NCI-H1930 (cell line): ENCODE measurements at regions not wholly inside any gene's neighbourhood (a gene's known extent, or its start where the extent isn't known, plus 50 kb on each side); places are given as distances from the start of the nearest gene placed in this dataset.
"Not testable (repeated sequence)": the region's sequence is repeated elsewhere in the genome, so short reads cannot be mapped to it uniquely, and the experiment has no call there.

Source experiments
- DNase-seq, 2 experiments: peaks; one replicate each; lab custom pipeline; 2025; lab: John Stamatoyannopoulos, UW

DNA sequence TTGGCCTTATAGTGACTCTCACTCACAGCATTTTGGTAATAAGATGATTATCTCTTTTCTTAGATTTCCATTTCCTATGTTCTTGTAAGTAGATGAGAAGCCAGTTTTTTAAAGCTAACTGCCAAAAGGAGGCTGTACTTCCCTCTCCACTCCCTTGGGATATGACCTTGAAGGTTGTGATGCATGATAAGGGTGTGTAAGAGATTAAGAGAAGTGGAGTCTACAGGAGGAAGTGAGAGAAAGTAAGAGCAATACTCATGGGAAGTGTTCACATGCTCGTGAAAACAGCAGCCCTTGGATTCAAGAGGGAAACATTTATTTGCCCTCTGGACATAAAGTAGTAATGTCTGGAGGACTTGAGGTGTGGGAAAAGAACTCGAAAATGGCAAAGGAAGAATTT lies 171.5 kb downstream of the EVA1A start:
- no peak for DNase-seq

- no peak for DNase-seq
These were observed 179.7 kb downstream of the EVA1A start for GRCh38 chr2:75381032-75381431.

DNA sequence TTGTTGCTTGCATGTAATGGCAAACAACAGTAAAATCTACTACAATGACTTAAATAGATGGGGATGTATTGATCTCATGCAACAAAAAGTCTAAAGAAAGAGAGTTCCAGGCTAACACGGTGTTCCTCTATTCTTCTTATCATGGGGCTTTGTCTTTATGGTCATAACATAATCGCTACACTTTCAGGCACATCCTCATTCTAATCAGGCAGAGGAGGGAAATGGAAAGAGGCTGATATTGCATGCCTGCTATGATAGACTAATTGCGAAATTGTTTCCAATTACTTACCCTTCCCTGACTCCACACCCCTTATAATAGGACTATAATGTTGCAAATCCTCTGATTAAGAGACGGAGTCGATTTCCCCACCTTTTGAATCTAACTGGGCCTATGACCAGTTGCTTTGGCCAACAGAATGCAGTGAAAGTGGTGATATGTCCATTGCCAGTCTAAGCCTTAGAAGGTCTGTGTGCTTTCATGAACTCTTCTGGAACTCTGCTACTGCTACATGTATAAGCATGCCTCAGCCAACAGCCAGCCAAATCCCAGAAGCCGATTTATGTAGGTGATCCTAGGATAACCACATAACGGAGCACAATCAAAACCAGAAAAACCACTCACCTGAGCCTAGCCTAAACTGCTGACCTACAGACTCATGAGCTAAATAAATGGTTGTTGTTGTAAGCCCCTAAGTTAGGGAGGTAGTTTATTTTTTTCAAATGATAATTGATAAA lies 180.3 kb upstream of the TACR1 start:
- no peak for DNase-seq

DNA sequence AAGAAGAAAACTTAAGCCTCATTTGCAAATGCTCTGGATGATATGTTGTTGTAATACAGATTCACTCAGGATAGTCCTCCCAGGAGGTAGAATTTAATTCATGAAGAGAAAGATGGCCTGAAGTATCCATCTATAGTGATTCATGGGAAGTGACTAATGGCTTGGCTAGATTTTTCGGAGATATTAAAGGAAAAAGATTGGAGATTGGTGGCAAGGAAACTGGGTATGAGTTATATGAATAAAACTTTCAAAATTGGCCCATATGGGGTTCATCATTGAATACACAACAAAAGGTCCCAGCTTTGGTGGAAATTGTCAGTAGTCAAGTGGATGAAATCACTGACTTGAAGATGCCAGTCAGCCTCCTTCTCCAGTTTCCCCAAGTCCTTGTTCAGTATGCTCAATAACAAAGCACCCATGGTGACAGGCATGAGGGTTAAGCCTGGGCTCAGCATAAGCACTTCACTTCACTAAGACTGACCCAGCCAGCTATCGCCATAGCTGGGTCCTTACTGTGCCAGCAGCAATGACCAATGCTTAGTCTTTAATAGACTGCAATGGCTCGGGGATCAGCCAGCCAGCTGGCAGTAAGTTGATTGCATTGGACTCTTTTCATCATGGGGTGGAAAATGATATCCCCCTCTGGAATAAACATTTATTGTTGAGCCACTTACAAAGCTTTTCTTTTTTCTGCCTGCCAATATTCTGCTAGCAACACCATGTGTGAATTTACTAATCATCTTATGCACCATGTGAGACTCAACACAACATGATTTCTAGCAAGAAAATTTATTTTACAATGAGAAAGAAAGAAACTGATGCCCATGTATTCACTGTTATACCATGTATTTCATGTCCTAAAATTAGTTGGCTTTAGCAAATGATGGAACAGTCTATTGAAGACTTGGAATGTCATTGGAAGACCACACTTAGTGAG lies 176.6 kb upstream of the TACR1 start:
- DNase-seq: no peak

DNA sequence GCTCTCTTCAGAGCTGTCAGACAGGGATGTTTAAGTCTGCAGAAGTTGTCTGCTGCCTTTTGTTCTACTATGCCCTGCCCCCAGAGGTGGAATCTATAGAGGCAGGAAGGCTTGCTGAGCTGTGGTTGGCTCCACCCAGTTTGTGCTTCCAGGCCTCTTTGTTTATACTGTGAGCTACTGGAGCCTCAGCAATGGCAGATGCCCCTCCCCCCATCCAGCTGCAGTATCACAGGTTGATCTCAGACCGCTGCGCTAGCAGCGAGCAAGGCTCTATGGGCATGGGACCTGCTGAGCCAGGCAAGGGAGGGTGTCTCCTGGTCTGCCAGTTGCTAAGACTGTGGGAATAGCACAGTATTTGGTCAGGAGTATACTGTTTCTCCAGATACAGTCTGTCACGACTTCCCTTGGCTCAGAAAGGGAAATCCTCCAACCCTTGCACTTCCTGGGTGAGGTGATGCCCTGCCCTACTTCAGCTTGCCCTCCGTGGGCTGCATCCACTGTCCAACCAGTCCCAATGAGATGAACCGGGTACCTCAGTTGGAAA lies 175.2 kb upstream of the TACR1 start:
- not testable (repeated sequence) for DNase-seq

DNA sequence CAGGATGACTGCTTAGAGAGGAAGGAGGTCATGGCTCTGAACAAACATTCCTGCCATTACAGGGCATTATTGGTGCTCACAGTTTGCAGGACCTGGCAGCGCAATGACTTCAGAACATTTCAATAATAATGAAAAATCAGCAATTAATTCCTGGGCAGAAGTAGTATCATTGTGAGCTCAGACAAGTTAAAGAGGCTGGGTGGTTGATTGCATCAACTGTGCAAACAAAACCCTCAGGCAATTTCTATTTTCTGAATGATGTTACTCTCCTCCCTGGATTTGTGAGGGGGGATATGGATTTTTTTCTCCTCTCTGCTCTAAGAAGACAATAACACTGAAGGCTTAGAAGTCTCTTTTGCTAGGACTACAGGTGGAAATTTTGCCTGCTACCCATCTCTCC lies 168.1 kb upstream of the TACR1 start:
- DNase-seq: no peak

- no peak for DNase-seq
These were observed 162.2 kb upstream of the TACR1 start for GRCh38 chr2:75361486-75361885.

DNA sequence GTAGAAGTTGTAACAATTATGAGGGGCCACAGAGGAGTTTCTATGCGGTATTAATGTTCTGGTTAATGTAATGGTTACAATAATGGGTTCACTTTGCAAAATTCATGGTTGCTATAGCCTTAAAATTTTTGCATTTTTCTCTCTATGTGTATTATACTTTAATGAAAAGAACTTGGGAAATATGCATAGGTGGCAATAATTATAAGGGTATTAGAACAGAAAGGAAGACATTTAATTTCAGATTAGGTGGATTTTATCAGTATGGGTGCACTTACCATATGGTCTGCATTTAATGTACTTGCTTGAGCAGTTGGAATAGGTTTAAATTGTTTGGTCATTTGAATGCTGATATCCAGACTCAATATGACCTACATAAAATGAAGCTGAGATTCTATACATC lies 161.6 kb upstream of the TACR1 start:
- DNase-seq: no peak

- no peak for DNase-seq
These were observed 157.5 kb upstream of the TACR1 start for GRCh38 chr2:75356865-75357264.

- DNase-seq: no peak
These were observed 153.8 kb upstream of the TACR1 start for GRCh38 chr2:75353131-75353530.

- DNase-seq: no peak
These were observed 149.0 kb upstream of the TACR1 start for GRCh38 chr2:75348307-75348706.

DNA sequence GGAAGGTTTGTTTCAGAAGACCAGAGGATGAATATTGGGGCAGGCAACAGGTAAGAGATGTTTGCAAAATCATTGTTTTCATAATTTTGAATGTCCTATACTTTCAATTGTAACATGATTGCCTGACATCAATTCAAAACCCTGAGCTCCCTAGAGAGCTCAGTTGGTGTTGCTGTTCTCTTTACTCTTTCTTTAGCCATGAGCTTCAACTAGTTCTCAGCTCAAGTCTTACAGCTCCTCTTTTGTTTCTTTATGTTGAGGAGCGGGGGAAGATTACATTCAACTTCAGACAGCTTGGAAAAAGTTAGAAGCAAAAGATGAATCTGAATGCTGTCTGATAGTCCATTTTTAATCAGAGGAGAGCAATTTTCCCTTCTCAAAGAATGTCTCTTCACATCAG lies 144.8 kb upstream of the TACR1 start:
- DNase-seq: no peak

GRCh38 chr2:75342504-75343175 lies 143.3 kb upstream of the TACR1 start:
- DNase-seq: no peak

GRCh38 chr2:75340560-75340959 lies 141.2 kb upstream of the TACR1 start:
- DNase-seq: no peak

DNA sequence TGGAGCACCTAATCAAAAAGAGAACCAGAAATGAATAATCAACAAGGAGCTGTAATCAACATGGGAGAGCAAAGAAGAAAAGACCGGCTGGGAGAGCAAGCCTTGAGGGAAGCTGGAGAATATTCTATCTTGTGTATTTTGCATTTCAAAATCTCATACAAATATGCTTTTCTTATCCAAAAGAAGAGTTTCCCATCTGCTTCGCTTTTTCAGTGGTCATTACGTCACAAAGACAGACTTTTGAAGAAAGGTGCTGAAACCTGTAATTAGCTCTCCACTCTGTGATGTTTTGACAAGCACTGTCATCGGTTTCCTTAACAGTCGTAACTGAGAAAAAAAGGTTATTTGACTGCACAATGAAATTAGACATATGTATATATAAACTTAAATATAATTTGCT lies 139.1 kb upstream of the TACR1 start:
- no peak for DNase-seq

DNA sequence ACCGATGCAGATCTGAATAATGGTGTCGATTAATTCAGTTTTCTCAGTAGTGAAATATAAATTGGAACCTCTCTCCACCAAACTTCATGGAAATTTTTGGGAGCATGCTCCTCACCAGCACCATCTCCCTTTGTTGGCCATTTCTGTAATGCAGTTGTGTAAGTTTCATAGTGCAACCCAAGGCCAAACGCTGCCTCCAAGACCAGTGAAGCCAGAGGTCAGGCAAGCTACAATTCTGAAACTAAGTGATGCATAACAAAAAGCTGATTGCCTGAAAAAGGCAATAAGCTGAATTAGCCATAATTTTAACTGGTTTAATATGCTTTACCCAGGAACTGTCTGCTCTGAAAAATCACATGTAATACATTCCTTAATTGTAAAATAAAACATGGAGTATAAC lies 138.3 kb upstream of the TACR1 start:
- DNase-seq: no peak

GRCh38 chr2:75337016-75337415 lies 137.7 kb upstream of the TACR1 start:
- no peak for DNase-seq

DNA sequence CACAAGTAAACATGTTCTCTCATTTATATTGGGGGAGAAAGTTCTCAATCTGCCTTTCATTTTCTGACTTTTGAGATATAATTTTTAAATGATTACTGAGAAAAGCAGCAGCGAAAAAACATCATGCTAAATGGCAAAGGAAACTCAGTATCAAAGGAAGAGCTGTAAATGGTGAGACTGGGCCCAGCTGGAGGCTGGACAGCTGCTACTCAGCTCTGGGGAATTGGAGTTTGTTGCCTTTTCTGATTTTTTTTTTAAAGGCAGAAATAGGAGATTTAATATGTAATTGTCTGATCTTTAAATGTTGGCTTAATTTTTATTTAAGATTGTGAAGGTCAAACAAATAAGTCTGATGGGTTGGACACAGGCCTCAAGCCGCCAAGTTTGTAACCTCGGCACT lies 137.1 kb upstream of the TACR1 start:
- no peak for DNase-seq

GRCh38 chr2:75334076-75334475 lies 134.8 kb upstream of the TACR1 start:
- DNase-seq: no peak

GRCh38 chr2:75333646-75334045 lies 134.3 kb upstream of the TACR1 start:
- no peak for DNase-seq

DNA sequence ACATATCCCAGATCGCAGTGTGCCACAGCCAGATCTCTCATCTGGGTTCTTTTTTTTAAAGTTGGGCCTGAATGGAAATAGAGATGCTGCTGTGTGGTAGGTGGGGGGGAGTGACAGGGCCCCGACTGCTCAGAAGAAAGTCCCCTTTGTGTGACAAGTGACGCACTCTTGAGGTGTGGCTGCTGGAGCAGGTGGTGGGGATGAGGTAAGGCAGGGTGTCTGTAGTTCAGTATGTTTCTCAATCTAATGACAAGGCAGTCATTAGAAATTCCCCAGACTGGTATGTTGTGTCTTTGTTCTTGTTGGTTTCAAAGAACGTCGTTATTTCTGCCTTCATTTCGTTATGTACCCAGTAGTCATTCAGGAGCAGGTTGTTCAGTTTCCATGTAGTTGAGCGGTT lies 128.8 kb upstream of the TACR1 start:
- no peak for DNase-seq

GRCh38 chr2:75327334-75327733 lies 128.0 kb upstream of the TACR1 start:
- no peak for DNase-seq

DNA sequence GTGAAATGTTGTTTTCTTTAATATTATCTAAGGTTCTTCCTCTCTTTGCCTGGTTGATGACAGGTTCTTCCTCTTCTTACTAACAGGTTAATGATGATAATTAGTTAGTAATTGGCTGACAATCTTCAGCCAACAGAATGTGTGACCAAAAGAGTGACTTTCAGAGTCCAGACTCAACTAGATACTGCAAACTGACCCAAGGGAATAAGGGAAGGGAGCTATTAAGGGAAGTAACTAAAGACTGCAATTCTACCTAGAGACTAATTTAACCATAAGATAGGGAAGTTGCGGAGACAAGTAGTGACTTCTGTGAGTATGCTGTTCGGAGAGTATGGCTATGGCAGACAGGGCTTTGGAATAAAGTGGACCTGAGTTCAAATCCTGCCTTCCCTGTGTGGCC lies 127.3 kb upstream of the TACR1 start:
- DNase-seq: no peak
